Natural killer cell (primary cell): ENCODE measurements at regions not wholly inside any gene's neighbourhood (a gene's known extent, or its start where the extent isn't known, plus 50 kb on each side); places are given as distances from the start of the nearest gene placed in this dataset.

ENCODE experiments used
- ATAC-seq, 3 donors: fragments of 150-1000 bp in 2 of 3; fragments of 200-7000 bp in 1 of 3; cut with Tn5 transposase; 1 replicate in 1 of 3; 2 replicates in 2 of 3; pipeline ENCODE4 v1.10.0; 2021; ENCODE audit warnings: mild to moderate bottlenecking in 2 of 3, moderate library complexity in 2 of 3
- DNase-seq, 2 donors: peaks; one replicate each; pipeline versions ENCODE4 v3.0.0 to v3.0.0-alpha.2; 2013 to 2021; ENCODE audit warnings: mixed read lengths in 1 of 2
- H3K27ac ChIP-seq: one replicate; pipeline ENCODE4 v1.5.1; 2013; ENCODE audit warnings: mild to moderate bottlenecking, low read length
- H3K27me3 ChIP-seq: one replicate; pipeline ENCODE4 v1.6.1; 2013; ENCODE audit warnings: low read length; ENCODE audit not compliant: control insufficient read depth, insufficient read depth
- H3K36me3 ChIP-seq: one replicate; pipeline ENCODE4 v1.6.1; 2013; ENCODE audit warnings: low read length; ENCODE audit not compliant: control insufficient read depth, insufficient read depth
- H3K4me1 ChIP-seq: one replicate; pipeline ENCODE4 v1.6.1; 2013; ENCODE audit warnings: low read length; ENCODE audit not compliant: control insufficient read depth, insufficient read depth
- H3K4me3 ChIP-seq: one replicate; pipeline ENCODE4 v1.5.1; 2013; ENCODE audit warnings: low read length
- H3K9me3 ChIP-seq: one replicate; pipeline ENCODE4 v1.6.1; 2013; ENCODE audit warnings: low read length; ENCODE audit not compliant: control insufficient read depth, insufficient read depth
- H3K27ac Mint-ChIP-seq, 2 donors: one replicate each; pipeline ENCODE4 v1.8.0; 2022; ENCODE audit warnings: mild to moderate bottlenecking in 2 of 2, mixed read lengths in 2 of 2, moderate library complexity in 1 of 2
- H3K27me3 Mint-ChIP-seq, 2 donors: one replicate each; pipeline ENCODE4 v1.8.0; 2022; ENCODE audit warnings: low read depth in 2 of 2, mixed read lengths in 2 of 2
- H3K36me3 Mint-ChIP-seq: one replicate; pipeline ENCODE4 v1.8.0; 2022; ENCODE audit warnings: mixed read lengths
- H3K4me1 Mint-ChIP-seq, 2 donors: one replicate each; pipeline ENCODE4 v1.8.0; 2022; ENCODE audit warnings: mixed read lengths in 2 of 2
- H3K4me3 Mint-ChIP-seq: one replicate; pipeline ENCODE4 v1.8.0; 2022; ENCODE audit warnings: mild to moderate bottlenecking, moderate library complexity, mixed read lengths
- H3K9me3 Mint-ChIP-seq, 2 donors: one replicate each; pipeline ENCODE4 v1.8.0; 2022; ENCODE audit warnings: mixed read lengths in 2 of 2
- WGBS: methylation state at CpG from one replicate; pipeline ENCODE4 v1.1.7; 2013; ENCODE audit warnings: missing lambda C conversion rate; ENCODE audit not compliant: insufficient coverage; 5-methylcytosine and 5-hydroxymethylcytosine counted together
- intact Hi-C: fragments of 100-400 bp; cut with micrococcal nuclease; formaldehyde crosslinking; loops from one replicate; pipeline ENCODE4 v1.14.2; 2022
- TF ChIP-seq, protein P1 (sequence below): fragments of 200-600 bp; IDR thresholded peaks from one replicate; pipeline ENCODE4 v1.8.0; 2022; ENCODE audit warnings: antibody characterized with exemption

DNA sequence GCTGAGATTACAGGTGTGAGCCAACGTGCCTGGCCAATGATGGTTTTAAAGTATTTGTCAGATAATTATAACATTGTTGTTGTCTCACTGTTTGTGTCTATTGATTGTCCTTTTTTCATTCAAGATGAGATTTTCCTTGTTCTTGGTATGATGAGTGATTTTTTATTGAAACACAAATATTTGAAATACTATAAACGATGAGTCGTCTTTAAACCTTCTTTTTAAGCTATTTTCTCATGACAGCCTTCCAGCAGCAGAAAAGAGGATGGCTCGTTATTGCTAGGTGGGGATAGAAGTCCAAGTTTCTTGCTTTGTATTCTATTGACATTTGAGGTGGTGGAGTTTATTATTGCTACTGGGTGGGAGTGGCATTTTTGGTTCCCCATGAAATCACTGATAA, 61.7 kb upstream of the MDFIC2 start:
- Histone ChIP-seq H3K27ac (no peak overlapping the region), H3K4me1 (no peaks in the 10 kb centered on the region), H3K36me3 (no peaks in the 10 kb centered on the region), H3K9me3 (no peaks in the 10 kb centered on the region), H3K4me3 (no peak overlapping the region), H3K27me3 (no peaks in the 10 kb centered on the region)
- DNase-seq = no peak
- Mint-ChIP-seq H3K9me3 (peaks cover 10 to 15% of the 10 kb centered on the region in 2 donors), H3K4me1 (no peaks in the 10 kb centered on the region), H3K4me3 (no peak overlapping the region), H3K27me3 (no peaks in the 10 kb centered on the region), H3K27ac (no peak overlapping the region), H3K36me3 (no peaks in the 10 kb centered on the region)
- 71% methylated on average over 2 of the region's 4 CpGs for WGBS
- TF ChIP-seq, protein P1, sequence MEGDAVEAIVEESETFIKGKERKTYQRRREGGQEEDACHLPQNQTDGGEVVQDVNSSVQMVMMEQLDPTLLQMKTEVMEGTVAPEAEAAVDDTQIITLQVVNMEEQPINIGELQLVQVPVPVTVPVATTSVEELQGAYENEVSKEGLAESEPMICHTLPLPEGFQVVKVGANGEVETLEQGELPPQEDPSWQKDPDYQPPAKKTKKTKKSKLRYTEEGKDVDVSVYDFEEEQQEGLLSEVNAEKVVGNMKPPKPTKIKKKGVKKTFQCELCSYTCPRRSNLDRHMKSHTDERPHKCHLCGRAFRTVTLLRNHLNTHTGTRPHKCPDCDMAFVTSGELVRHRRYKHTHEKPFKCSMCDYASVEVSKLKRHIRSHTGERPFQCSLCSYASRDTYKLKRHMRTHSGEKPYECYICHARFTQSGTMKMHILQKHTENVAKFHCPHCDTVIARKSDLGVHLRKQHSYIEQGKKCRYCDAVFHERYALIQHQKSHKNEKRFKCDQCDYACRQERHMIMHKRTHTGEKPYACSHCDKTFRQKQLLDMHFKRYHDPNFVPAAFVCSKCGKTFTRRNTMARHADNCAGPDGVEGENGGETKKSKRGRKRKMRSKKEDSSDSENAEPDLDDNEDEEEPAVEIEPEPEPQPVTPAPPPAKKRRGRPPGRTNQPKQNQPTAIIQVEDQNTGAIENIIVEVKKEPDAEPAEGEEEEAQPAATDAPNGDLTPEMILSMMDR = no peak
- intact Hi-C loops = no loop called here
- no peak for ATAC-seq
